Stimulated activated CD4-positive, alpha-beta T cell treated with anti-CD3 and anti-CD28 coated beads, Interleukin-15, amount 100 ng/mL, for 48 hours (primary cell): ENCODE measurements at regions not wholly inside any gene's neighbourhood (a gene's known extent, or its start where the extent isn't known, plus 50 kb on each side); places are given as distances from the start of the nearest gene placed in this dataset.

Source experiments
- DNase-seq, 2 donors: peaks; one replicate each; pipeline ENCODE4 v3.0.0-alpha.2; 2020; ENCODE audit warnings: low read depth in 2 of 2

- DNase-seq = no peak
Measured at GRCh38 chr9:7871977-7872730, 72.6 kb upstream of the DMAC1 start.

DNA sequence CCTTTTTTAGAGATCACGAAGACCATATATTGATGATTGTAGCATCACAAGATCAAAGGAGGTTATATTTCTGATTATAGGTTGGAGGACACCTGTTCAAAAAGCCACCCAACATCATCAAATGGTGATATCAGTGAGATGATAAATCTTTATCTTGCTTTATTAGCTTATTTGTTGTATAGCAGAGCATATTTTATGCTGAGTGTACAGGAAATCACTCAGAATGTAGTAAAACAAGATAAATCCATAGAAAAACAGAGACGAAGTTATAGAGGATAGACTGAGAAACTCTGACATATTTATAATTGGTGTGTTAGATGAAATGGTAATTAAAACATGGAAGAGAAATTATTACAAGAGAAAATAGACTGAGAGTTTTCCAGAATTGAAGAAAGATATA lies 69.8 kb upstream of the DMAC1 start:
- no peak for DNase-seq

DNA sequence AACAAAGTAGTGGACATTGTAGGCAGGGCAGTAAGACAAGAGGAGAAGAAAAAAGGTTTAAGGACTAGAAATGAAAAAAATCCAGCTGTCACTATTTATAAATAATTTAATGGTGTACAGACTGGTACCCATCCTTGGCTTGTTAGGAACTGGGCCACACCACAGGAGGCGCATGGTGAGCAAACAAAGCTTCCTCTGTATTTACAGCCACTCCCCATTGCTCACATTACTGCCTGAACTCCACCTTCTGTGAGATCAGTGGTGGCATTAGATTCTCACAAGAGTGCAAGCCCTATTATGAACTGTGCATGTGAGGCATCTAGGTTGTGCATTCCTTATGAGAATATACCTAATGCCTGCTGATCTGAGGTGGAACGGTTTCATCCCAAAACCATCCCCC lies 62.6 kb upstream of the DMAC1 start:
- DNase-seq = no peak

- DNase-seq = no peak
Measured at GRCh38 chr9:7861086-7861485, 61.5 kb upstream of the DMAC1 start.

- DNase-seq = no peak
Measured at GRCh38 chr9:7860335-7860709, 60.7 kb upstream of the DMAC1 start.

DNA sequence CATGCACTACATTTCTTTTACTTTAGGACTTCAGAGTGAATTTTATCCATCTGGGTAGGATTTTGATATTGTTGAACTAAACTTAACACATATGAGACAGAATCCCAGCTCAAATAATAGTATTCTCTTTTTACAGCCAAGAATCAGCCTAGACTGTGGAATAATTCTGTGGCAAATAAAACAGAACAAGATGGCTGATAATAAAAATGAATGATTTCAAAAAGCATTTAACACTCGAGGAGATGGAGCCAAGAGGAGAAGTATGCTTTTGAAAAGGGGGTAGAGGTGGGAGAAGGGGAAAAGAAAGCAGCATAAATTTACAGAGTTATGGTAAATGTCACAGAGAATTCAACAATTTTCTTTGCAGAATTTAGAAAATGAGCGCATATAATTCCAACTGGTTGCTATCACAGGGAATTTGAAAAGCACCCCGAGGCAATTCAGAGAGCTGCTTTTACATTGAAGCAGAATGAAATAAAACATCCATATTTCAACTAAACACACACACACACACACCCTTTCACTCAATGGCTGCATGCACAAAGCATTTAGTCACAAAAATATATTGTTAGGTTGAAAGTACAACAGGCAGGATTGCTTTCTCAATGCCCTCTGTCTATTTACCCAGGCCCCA lies 60.2 kb upstream of the DMAC1 start:
- DNase-seq = no peak

DNA sequence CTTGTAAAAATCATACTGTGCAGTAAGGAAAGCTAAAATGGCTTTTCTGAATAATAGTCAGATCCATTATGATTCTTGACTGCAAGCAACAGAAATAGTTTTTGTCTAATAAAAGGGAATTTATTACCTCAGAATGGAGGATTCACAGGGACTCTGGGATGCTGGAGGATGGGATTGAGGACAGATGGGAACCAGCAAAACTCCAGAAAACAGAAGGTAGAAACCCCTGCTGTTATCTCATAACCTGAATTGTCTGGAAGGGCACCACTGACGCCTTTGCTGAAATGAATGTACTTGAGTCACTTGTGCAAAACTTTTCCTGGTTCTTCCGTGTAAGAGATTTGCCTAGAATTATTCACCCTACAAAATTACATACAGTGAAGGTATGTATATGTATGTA lies 58.6 kb upstream of the DMAC1 start:
- no peak for DNase-seq

- no peak for DNase-seq
Measured at GRCh38 chr9:7854763-7855162, 55.2 kb upstream of the DMAC1 start.
